GM10266 (cell line): ENCODE measurements at regions not wholly inside any gene's neighbourhood (a gene's known extent, or its start where the extent isn't known, plus 50 kb on each side); places are given as distances from the start of the nearest gene placed in this dataset.

Source experiments
- DNase-seq: peaks from one replicate; pipeline ENCODE4 v3.0.0; 2012; ENCODE audit errors: extremely low spot score
- TF ChIP-seq, protein P1 (sequence below): IDR thresholded peaks from 2 replicates; pipeline ENCODE4 v1.5.1; 2012; ENCODE audit warnings: mild to moderate bottlenecking, low read depth; ENCODE audit not compliant: control insufficient read depth, insufficient read depth; ENCODE audit errors: missing control alignments

DNA sequence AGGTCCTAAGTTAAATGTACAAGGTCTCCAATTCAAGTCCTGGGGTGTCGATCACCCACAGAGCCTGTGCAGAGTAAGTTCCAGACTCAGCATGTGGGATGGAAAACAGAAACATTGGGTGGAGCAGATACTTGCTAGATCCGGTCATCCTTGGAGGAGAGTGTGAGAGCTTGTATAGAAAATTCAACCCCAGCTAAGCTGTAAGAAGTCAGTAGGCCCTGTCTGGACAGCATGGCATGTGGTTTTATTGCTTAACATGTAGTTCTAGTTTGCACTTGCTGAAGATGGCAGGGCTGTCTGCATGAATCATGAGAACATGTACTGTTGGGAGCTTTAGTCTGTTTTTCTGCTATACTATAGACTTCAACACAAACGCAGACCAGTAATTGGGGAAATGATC lies 189.6 kb upstream of the RMP24 start:
- DNase-seq, result no peak
- TF ChIP-seq, protein P1, sequence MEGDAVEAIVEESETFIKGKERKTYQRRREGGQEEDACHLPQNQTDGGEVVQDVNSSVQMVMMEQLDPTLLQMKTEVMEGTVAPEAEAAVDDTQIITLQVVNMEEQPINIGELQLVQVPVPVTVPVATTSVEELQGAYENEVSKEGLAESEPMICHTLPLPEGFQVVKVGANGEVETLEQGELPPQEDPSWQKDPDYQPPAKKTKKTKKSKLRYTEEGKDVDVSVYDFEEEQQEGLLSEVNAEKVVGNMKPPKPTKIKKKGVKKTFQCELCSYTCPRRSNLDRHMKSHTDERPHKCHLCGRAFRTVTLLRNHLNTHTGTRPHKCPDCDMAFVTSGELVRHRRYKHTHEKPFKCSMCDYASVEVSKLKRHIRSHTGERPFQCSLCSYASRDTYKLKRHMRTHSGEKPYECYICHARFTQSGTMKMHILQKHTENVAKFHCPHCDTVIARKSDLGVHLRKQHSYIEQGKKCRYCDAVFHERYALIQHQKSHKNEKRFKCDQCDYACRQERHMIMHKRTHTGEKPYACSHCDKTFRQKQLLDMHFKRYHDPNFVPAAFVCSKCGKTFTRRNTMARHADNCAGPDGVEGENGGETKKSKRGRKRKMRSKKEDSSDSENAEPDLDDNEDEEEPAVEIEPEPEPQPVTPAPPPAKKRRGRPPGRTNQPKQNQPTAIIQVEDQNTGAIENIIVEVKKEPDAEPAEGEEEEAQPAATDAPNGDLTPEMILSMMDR, result no peak

DNA sequence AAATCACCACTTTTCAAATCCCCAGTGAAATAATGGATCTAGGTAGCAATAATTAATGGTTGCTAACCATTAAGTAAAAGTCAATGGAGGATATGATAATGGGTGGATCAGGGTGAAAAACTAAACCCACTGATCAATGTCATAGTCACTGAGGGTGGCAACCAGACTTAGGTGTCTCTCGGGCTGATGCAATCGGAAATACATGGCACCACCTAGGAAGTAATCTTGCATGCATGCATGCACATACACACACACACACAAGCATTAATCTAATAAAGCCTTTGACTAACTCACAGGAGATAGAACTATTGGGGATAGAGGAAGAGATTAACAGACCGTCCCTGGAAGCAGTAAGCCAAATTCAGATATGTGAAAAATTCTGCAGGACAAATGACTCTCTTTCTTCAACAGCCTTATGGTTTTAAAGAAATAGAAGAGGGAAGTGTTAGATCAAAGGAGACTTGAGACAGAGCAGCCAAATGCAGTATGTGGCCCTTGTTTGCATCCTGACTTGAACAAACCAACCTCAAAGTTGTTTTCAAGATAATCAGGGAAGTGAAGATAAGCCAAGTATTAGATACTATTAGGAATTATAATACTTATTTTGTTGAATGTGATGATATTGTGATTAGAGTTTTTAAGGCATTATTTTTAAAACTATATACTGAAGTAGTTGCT lies 186.0 kb upstream of the RMP24 start:
- DNase-seq, result no peak
- TF ChIP-seq, protein P1, result no peak

DNA sequence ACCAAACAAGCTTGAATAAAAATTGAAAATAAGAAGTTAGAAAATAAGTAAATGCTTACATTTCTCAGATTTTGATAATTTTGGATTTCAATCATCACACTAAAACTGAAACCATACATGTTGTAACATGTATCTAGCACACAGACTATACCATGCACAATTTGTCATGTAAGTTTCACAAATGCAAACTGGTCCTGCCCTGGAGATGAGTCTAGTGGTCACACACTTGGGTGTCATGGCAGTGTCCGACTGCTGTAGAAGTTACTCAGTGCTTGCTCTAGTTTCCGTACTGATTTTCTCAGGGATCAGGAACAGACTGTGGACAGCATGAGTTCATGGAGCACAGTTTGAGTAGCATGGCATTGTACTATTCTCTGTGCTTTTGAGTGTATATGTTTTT lies 182.9 kb upstream of the RMP24 start:
- no peak for DNase-seq
- TF ChIP-seq, protein P1, result no peak

DNA sequence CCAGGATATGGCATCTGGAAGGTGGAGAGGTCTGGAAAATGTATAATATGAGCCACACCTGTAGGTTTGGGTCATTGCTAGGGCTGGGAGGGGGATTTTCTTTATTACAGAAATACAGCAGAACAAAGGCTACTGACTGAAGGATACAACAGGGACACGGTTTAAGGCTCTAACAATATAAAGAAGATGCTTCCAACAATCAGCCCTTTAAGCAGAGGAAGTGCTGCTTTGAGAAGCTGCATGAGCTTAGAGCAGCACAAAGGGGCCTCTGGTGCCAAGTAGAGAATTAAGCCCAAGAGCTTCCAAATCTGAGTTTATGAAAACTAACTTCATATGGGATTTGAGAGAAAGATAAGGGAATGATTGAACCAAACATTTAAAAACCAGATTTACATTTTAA lies 174.5 kb upstream of the RMP24 start:
- DNase-seq, result no peak
- TF ChIP-seq, protein P1, result no peak

DNA sequence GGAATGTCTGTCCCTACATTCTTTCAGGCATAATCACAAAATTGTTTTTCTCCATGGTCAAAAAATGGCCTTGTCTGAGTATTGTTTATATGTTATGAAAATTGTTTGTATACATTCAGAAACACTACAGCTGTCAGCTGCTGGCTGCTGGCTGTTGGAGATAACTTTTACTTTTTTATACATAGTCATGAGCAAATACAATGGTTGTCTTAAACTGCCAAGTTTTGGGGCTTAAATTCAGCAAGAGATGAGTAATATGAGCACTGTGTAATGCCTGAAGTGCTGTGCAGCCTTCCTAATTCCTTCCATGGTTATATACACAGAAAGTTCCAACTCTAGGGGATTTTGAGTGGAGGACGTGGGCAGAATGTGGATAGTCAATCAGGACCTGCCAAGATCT lies 168.9 kb upstream of the RMP24 start:
- TF ChIP-seq, protein P1, result no peak
- DNase-seq, result no peak

DNA sequence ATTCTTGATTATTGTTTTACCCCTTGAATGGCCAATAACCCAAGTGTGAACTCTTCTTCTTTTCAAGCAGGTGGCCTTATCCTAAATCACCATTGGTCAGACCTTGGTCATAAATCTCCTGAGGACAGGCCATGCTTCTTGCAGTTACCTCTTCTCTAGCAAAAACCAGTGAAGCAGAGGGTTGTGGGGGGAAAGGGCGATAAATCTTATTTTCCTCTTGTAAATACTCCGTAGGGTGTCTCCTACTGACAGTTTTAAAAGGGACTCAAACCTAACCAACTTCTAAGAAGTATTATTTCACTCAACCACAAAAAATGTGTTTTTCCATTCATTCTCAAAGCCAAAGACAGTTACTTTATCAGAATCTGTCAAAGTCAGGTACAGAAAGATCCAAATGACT lies 168.1 kb upstream of the RMP24 start:
- TF ChIP-seq, protein P1, result no peak
- DNase-seq, result no peak

DNA sequence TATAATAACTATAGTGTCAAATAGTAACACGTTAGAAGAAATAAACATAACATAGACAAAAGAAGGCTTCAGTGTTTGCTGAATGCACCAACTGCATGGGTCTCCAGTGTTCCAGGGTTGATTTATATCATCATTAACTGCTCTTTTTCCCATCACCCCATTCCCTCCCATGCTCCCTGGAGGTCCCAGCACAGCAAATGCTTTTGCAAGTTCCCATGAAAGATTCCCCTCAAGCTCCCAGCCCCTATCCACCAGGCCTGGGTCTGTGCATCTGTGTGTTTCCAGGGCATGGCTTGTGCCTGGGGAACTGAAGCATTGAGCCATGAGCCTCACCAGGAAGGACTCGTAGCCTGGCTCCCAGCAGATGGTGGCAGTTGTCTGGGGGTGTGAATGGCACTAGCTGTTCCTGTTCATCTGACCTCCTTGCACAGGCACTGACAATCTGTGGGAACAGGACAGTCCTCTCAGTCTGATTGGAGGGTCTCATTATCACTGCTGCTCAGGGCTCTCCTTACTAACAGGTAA lies 164.6 kb upstream of the RMP24 start:
- DNase-seq, result no peak
- TF ChIP-seq, protein P1, result no peak
